HG03135 (cell line): ENCODE measurements at regions not wholly inside any gene's neighbourhood (a gene's known extent, or its start where the extent isn't known, plus 50 kb on each side); places are given as distances from the start of the nearest gene placed in this dataset.
"Not testable (repeated sequence)": the region's sequence is repeated elsewhere in the genome, so short reads cannot be mapped to it uniquely, and the experiment has no call there.

Experiments
- ATAC-seq: cut with Tn5 transposase; IDR thresholded peaks from one replicate; pipeline ENCODE4 v1.9.1; 2021; ENCODE audit warnings: mild to moderate bottlenecking, moderate library complexity; ENCODE audit not compliant: unreplicated experiment

DNA sequence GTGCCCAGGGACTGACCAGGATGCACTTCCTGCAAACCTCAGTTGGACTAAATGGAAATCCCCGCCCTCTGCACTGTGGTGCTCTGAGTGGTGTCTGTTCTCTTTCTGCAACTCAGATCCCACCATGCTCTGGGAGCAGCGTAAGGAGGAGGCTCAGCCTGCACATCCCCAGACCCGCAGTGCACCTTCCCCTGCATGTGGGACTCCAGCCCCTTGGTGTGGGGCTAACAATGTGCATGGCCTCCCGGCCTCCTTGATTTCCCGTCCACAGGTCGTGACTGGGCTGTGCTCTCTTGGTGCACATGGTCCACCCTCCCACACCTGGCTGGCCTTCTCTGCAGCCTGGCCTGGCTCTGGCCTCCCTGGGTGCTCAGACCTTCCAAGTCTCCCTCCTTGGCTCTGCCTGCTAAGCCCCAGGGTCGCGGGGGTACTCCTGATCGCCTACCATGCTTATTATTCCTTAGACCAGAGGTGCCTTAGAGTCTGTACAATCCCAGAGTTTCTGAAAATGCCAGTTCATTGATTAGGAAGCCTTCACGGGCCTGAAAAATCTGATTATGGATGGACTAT is 397.5 kb downstream of the IRX2 start:
- no peak for ATAC-seq

DNA sequence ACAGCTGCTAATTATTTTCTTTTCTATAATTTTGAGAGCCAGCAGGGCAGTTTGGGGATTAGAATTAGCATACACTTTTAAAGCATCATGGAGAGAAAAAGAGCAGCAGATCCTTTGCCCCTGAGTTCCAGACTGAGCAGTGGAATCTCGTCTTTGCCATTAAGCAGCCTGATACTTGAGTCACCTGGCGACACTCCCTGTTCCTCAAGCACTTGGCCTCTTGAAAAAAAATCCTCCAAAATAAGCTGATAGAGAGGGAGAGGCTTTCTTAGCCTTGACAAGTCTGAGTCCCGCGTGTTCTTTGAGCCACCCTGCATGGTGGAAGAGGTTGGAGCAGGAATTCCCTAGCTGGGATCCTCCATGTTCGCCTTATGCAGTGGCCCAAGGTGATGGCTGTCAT is 398.3 kb downstream of the IRX2 start:
- ATAC-seq, result no peak

DNA sequence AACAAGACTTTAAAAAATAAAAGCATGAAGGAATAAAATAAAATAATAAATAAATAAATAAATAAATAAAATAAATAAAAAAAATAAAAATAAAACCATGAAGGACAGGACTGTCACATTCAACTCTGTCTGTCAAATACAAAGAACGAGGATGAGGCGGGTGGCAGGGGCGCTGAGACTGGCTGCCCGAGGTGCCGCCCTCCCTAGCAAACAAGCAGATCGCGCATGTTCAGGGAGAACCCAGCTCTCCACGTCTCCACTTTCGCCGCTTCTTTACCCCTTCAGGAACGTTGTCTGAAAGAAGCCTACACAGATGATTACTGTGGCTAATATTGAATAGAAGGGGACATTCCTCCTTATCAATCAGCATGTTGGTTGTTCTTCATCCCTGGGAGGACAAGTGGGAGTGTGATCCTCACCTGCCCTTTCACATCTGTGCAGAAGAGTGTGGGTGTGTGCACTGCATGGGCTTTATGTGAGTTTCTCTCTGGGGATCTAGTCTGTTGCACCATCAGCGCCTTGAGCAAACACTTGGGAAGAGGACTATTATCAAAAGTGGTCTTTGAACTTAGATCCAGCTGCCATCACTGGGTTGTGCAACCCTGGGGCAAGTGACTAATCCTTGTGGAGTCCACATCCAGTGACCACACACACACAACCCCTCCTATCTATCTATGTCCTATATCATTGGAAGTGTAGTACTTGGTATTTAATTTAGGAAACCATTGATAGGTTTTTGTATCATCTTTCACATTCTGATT is 399.2 kb downstream of the IRX2 start:
- no peak for ATAC-seq

DNA sequence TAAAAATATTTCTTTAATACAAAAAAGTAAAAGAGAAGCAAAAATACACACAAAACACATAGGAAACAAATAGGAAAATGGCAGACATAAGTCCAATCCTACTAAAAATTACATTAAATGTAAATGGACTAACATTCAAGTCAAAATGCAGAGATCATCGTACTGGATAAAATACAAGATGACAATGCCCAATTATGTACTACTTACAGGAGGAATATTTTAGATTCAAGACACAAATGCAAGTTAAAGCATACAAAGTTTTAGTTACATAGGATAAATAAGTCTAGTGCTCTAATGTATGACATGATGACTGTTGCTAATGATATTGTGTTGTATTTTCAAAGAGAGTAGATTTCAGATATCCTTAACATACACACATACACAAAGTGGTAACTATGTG is 401.7 kb downstream of the IRX2 start:
- not testable (repeated sequence) for ATAC-seq

DNA sequence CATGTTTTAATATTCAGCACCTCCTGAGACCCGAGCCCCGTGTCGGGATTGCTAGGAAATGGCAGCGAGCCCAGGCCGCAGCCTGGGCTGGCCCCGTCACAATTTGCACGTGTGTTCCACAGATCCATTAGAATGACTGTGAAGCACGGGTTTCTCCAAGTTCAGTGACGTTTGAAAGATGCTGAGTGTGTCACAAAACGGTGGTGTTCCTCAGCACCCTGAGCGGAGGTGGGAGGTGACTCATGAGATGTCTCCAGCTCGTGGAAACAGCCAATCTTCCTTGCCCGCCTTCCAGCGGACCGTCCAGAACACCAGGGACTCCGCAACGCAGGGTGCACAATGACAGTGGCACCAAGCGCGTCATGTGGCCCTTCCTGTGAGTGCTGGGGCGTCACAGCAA is 412.8 kb downstream of the IRX2 start:
- ATAC-seq, result no peak

DNA sequence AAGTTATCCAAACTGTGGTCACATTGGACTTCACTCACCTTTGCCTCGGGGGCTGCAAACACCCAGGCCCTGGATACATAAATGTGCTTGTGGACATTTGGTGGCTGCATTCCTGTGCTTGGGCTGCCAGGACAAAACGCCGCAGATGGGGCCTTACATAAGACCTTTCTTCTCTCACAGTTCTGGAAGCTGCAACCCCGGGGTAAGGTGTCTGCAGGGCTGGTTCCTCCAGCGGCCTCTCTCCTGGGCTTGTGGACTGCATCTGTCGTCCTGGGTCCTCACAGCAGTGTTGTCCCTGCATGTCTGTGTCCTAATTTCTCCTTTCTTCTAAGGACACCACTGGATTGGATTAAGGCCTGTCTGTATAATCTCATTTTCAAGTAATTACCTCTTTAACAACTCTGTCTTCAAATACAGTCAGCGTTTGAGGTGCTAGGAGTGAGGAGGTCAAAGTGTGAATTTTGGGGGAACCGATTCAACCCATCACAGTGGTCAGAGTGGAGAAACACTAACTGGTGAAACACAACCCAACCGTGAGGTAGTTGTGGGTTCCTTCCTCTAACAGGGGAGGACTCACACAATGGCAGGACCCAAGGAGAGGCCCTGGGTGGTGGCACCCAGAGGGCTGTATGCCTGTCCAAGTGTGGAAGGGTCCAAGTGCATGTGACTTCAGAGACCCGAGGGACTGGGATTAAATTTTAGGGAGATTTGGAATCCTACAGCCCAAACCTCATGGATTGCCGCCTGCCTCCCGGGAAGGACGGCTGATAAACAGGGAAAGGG is 415.6 kb downstream of the IRX2 start:
- no peak for ATAC-seq

DNA sequence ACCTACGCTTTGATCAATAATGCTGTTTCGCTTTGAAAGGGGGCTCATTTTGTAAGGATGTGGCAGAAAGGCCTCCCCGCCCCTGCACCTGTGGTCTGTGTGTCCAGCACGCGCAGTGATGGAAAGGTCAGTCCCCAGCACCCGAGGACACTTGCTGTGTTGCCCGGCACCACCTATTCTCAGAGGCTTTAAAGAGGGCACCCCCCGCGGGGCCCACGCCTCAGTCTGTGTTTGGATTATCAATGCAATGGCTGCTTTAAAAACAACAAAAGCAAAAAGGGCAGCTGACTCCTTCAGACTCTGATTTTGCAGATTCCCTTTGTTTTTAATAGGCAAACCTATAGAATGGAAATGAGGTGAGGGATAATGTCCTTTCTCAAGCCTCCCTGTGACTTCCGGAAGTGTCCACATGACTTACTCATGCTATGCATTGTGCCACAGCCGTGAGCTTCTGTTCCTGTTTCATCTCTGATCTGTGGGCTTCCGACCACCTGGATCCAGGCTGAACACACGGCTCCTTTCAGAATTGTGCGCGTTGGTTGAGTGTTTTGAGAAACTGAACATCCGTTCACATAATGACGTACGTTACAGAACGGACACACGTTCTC is 416.2 kb downstream of the IRX2 start:
- ATAC-seq, result no peak

DNA sequence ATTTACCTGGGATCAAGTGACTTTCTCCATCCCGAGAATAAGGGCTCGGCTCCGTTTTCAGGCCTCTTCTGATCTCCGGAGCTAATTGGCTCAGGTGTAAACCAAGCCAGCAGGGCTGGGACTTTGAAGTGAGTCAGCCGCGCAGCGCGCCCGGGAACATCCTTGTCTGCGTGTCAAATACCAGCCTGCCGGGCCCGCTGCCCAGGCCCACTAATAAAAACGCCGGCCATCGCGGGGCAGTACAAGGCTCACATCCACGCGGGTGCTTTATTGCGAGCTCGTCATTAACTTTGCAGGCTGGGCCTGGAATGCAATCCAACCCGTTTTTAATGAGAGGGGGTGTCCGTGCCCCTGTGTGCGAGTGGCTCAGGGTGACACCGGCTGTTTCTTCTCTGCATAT is 416.8 kb downstream of the IRX2 start:
- no peak for ATAC-seq

DNA sequence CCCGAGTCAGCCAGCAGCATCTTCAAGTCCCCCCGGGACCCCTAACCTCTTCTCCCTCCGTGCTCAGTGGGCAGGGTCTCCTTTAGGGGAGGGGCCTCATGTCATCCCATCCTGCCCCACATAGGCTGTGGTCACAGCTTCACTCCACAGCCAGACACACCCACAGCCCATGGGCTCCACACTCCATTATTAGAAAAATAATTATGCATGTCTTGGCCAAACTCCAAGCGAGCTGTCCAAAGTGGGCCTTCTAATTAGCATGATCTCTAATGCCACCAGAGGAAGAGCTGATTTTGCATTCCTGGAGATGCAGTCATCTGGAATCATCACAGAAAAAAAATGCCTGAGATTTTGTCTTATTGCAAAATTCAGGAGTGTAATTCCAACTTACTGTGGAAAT is 418.2 kb downstream of the IRX2 start:
- ATAC-seq, result no peak

DNA sequence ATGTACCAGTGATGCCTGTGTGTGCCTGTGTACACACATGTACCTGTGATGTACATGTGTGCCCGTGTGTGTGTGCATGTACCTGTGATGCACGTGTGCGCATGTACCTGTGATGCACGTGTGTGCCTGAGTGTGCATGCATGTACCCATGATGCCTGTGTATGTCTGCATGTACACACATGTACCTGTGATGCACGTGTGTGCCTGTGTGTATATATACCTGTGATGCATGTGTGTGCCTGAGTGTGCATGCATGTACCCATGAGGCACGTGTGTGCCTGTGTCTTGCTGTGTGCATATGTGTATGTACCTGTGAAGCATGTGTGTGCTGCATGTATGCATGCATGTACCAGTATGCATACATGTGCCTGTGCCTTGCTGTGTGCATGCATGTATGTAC is 419.0 kb downstream of the IRX2 start:
- no peak for ATAC-seq

DNA sequence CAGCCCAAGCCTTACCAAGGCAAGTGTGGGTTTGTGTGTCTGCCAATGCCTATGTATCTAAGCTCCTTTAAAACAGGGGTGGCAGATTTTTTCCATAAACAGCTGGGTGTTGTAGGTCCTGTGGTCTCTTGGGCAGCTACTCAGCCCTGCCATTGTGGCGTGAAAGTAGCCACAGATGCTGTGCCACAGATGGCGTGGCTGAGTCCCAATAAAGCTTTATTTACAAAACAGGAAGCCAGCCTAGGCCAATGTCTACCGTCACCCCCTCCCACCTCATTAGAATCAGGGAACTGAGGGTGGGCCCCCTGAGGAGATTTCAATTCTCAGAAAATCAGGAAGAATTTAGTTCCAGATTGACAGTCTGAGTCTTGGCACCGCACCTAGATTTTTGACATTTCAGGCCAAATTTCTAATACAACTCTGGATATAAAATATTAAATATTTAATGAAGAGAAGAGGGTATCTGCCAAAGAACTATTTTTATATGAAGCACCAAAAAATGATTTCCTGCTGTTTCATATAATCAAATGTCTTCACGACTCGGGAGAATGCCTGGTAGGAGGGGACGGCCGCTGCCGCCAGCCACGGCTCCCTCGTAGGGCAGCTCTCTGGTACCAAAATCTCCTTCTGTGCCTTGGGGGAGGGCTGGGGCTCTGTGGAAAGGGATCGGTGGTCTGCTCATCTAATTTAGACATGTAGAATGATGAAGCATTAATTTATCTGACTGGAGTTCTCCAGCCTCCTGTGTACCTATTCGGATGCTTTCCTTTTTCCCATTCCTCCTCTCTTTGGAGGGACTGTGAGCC is 420.9 kb downstream of the IRX2 start:
- no peak for ATAC-seq

DNA sequence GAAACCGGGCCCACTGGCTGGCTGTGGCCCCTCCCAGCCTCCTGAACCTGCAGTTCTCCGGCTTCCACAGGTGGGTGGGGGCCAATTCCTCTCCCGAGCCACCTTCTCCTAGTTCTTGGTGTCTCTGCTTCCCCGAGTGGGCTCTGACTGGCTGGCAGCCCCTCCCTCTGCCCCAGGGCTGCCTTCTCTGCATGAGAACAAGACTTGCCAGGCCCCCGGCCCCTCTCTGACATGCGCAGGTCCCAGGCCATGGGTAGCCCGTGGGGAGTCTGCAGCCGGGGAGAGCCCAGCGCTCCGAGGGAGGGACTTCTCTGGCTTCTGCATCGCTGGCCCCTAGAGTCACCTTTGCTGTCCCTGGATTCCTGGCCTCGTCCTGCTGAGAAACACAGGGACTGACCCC is 421.7 kb downstream of the IRX2 start:
- ATAC-seq, result no peak

DNA sequence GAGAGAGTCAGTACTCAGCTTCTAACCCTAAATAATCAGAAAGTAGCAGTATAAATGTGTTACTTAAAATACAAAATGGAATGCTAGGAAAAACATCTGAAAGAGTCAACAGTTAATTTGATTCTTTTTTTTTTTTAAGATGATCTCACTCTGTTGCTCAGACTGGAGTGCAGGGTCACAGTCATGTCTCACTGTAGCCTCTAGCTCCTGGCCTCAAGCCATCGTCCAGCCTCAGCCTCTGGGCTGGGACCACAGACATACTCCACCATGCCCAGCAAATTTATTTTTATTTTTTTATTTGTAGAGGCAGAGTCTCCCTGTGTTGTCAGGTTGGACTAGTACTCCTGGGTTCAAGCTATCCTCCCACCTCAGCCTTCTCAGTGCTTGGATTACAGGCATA is 424.9 kb downstream of the IRX2 start:
- no peak for ATAC-seq

DNA sequence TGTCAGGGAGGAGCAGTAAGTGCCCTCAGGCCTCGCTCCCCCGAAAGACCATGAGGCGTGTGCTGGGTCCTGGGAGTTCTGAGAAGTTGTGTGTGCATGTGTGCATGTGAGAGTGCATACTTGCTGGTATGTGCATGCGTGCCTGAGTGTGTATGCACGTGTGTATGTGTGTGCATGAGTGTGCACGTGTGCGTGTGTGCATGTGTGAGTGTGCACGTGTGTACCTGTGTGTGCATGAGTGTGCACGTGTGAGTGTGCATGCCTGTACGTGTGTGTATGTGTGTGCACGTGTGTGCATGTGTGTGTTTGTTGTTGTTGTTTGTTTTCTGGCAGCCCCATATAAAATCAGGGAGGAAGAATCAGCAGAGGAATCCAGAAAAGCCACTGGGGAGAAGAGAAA is 426.7 kb downstream of the IRX2 start:
- ATAC-seq, result no peak

DNA sequence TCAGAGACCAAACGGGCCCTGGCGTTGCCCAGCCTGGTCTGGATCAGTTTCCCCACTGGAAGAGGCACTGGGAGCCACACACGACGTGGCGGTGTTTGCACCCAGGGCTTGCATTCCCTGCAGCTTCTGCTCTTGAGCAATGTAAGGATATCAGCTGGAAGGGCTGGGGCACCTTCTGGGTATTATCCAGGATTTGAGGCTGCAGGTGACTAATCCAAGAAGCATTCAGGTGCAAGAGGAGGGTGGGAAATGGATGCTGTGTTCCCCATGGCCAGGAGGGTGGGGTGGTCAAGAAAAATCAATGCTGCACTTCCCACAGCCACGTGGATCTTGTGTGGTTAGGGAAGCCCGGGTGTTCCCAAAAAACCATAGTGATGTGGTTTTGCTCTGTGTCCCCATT is 430.9 kb downstream of the IRX2 start:
- no peak for ATAC-seq

DNA sequence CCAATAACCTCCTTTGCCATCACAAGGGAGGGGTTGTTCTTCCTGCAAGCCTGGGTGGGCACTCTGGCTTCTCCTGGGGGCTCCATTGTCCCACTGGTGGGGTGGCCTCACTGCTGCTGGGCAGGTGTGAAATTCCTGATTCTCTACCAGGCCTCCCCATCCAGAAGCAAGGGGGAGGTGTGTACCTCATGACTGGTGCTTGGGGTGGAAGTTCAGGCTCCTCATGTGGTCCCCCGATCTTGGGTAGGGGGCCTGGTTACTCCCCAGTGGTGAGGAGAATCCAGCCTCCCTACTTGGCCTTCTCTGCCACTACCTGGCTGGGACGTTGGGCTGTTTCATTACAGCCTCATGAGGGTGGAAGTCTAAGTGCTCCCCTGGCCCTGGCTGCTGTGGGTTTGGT is 433.9 kb downstream of the IRX2 start:
- no peak for ATAC-seq

DNA sequence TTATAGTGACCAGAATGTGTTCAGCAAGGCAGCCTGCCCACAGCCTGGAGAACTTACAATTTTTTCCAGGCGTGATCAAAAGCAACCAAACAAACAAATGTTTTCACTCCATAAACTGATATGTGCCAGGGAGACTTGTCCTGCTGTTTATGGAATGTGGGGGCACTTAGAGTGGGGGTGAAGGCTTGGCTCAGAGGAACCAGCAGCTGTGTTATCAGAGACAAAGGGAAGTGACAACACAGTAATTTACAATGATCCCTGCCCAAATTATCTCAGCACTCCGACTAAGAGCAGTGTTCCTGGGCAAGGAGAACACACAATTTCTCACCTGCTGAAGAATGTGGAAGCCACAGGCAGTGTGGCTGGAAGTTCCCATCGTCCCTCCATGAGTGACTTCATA is 429.1 kb upstream of the IRX4 start:
- no peak for ATAC-seq

DNA sequence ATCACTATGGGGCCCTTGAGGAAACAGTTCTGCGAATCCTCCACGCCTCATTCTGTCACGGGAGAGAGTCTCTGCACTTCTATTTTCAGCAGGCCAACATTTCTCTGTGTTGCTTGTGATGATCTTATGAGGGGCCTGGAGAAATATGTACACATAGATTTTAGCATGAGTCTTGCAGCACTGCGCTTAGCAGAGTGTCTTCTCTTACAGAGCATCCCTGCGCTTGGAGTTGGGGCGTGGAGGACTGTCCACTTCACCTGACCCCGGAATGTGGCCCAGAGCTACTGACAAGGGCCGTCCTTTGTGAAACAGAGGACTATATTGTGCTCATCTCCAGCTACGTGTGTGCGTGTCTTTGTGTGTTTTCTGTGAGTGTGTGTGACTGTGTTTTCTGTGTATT is 428.2 kb upstream of the IRX4 start:
- no peak for ATAC-seq

DNA sequence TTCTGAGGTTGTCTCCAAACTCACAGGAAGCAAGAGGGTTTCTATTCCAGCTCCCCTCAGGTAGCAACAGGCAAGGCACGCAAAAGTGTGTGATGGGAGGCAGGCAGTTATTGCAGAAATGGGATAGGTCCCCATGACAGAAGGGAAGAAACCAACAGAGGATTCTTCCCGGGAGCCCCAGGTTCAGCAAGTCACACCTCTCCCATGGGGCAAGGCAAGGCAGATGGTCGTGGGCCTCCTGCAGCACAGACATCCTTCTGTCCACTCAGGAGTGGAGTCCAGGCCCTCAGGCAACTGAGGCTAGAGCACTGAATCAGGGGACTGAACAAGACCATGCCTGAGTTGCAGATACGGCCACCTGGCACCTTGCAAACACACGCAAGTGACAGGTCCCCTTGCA is 424.9 kb upstream of the IRX4 start:
- ATAC-seq, result no peak

DNA sequence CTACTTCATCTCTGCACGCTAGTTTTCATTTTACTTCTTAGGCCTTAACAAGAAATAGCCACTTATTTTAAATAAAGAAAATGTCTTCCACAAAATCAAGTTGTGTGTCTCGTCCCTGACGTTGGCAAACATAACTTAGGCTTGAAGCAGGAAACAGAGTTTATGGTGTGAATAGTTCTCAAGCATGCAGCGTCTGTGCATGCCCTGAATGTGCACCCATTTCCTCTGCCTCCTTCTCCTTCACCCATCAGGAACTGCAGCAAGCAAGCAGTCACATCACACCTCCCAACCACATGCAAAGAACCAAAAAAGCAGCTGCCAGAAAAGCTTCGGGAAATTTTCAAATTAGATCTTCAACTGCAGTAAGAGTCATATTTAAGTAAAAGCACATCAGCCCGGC is 424.0 kb upstream of the IRX4 start:
- no peak for ATAC-seq
